GM12875 (cell line): ENCODE measurements at regions not wholly inside any gene's neighbourhood (a gene's known extent, or its start where the extent isn't known, plus 50 kb on each side); places are given as distances from the start of the nearest gene placed in this dataset.
"Not testable (repeated sequence)": the region's sequence is repeated elsewhere in the genome, so short reads cannot be mapped to it uniquely, and the experiment has no call there.

Experiments used
- H3K4me3 ChIP-seq: one replicate; pipeline ENCODE4 v1.5.1; 2011; ENCODE audit warnings: low read depth, low read length, control low read depth
- TF ChIP-seq, protein P1 (sequence below): IDR thresholded peaks from 2 replicates; pipeline ENCODE4 v1.5.1; 2011; ENCODE audit warnings: low read depth, mild to moderate bottlenecking, control low read depth, inconsistent platforms, low read length, moderate library complexity, borderline replicate concordance; ENCODE audit not compliant: insufficient read depth

DNA sequence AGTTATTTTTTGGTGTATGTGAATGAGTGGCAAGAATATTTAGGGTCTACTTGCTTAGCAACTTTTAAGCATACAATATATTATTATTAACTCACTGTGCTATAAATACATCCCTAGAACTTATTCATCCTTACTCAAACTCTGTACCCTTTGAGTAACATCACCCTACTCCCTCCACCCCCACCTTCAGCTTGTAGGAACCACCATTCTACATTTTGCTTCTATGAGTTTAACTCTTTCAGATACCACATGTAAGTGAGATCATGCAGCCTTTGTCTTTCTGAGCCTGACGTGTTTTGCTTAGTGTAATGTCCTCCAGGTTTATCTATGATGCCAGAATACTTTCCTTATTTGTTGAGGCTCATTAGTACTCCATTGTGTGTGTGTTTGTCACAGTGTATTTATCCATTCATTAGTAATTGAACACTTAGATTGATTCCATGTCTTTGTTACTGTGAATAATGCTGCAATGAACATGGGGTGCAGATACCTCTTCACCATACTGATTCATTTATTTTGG, 526.9 kb downstream of the PYDC2 start:
- H3K4me3 ChIP-seq, result no peak overlapping the region
- TF ChIP-seq, protein P1, sequence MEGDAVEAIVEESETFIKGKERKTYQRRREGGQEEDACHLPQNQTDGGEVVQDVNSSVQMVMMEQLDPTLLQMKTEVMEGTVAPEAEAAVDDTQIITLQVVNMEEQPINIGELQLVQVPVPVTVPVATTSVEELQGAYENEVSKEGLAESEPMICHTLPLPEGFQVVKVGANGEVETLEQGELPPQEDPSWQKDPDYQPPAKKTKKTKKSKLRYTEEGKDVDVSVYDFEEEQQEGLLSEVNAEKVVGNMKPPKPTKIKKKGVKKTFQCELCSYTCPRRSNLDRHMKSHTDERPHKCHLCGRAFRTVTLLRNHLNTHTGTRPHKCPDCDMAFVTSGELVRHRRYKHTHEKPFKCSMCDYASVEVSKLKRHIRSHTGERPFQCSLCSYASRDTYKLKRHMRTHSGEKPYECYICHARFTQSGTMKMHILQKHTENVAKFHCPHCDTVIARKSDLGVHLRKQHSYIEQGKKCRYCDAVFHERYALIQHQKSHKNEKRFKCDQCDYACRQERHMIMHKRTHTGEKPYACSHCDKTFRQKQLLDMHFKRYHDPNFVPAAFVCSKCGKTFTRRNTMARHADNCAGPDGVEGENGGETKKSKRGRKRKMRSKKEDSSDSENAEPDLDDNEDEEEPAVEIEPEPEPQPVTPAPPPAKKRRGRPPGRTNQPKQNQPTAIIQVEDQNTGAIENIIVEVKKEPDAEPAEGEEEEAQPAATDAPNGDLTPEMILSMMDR, result no peak

DNA sequence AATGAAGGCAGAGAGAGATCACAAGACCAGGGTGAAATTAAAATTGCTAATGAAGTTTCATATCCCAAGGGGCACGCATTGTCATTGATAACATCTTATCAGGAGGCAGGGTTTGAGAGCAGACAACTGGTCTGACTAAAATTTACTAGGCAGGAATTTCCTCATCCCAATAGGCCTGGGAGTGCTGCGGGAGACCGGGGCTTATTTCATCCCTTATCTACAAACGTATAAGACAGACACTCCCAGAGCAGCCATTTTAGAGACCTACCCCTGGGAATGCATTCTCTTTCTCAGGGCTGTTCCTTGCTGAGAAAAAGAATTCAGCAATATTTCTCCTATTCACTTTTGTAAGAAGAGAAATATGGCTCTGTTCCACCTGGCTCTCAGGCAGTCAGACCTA, 533.0 kb downstream of the PYDC2 start:
- not testable (repeated sequence) for H3K4me3 ChIP-seq

DNA sequence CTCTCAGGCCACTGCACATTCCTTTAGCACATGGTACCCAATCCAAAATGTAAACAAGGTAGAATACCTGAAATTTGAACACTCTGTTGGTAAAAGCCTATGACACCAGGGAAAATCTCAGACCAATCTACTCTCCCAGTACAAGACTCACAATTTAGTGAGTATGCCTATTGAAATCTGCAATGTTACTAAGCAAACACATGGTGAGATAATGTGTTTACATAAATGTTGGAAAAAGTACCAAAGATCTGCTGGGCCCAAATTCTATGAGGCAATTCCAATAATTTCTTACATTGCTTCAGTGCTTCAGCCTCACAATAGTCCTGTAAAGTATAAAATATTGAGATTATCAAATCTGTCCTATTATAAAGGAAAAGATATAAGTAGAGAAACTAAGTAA, 536.1 kb downstream of the PYDC2 start:
- TF ChIP-seq, protein P1, result no peak
- no peak overlapping the region for H3K4me3 ChIP-seq

DNA sequence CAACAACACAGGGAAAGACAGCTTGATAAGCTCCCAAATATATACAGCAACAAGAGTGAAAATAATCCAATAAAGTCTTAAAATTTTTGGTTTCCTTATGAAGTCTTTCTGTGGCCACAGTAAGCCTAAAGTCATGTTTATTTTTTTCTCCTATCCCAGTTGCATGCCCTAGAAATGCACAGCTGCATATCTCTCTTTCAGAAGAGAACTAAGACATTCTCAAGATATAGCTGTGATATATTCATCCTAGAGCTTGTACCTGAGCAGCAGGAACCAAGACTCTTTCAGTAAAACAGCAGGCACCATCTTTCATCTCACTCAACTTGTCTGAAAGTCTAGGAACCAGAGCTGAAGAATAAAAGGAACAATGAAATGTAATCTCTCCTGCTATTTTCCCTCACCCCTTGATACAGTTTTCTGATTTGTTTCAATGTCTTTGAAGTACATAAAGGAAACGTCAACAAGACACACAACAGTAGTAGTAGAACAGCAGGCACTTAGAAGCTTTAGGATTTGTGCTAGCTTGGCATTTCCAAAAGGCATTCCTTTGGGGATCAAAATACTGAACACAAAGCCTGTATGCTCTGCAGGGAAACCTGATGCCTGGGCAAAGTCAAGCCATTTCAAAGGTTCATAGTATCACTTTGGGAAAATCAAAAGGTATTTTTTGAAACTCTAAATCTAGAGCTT, 536.8 kb downstream of the PYDC2 start:
- TF ChIP-seq, protein P1, result no peak
- H3K4me3 ChIP-seq, result no peak overlapping the region

DNA sequence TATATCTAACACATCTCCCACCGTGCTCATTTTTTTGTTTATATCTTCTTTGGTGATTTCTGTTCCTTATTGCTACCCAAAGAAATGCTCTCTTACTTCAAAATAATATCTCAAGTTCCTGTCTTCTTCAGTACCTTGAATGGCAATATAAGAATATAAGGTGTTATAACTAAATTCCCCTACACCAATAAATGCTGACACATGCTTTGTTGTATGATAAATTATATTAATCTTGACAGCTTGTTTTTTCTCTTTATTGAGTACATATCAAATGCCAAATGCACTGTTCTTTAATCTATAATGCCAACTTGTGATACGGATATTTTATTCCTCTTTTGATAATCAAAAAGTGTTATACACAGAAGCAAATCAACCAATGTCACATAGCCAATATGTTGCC, 540.3 kb downstream of the PYDC2 start:
- TF ChIP-seq, protein P1, result no peak
- H3K4me3 ChIP-seq, result no peak overlapping the region

DNA sequence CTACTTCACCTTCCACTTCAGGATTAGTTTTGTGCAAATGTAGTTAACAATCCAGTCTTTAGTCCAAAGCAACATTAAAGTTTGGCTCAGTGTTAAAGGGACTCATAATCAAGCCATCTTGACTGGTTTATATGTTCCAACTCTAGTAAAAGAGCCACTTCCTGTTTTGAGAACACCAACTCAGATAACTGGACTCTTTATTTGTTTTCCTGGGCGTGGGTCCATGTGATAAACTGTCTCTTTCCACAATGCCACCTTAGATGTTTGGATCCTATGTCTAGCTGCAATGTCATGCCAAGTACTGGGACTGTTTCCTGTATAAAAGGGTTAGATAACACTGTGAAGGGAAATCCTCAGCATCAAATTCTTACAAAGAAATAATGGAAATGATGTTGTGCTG, 545.0 kb downstream of the PYDC2 start:
- H3K4me3 ChIP-seq, result no peak overlapping the region
- TF ChIP-seq, protein P1, result no peak

DNA sequence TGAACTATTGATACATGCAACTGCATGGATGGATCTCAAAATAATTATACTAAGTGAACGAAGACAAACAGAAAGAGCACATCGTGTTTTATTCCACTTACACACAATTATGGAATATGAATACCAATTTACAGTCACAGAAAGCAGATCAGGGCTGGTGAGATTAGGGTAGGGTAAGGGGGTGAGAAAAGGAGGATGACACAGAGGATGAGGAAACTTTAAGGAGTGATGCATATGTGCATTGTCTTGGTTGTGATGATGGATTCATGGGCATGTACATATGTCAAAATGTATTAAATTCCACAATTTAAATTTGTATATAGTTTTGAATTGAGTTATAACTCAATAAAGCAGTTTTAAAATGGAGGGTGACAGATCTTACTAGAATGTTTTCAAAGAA, 548.9 kb downstream of the PYDC2 start:
- no peak overlapping the region for H3K4me3 ChIP-seq
- TF ChIP-seq, protein P1, result no peak

DNA sequence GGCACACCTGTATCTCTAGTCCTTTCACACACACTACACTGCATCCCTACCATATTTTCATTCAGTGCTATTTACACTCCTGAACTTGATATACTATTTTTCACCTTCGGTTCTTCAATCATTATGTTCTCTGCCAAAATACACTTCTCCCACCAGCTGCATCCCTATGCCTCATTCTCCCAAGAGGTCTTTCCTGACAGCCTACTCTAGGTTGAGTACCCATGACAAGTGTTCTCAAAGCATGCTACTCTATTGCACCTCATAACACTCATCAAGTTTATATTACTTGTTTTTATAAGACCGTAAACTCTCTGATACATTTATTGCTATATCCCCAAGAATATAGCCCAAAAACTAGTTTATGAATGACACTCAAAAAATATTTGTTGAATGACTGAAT, 549.5 kb downstream of the PYDC2 start:
- TF ChIP-seq, protein P1, result no peak
- no peak overlapping the region for H3K4me3 ChIP-seq
